ENCODE measurements at regions not wholly inside any gene's neighbourhood (a gene's known extent, or its start where the extent isn't known, plus 50 kb on each side); places are given as distances from the start of the nearest gene placed in this dataset.

DNA sequence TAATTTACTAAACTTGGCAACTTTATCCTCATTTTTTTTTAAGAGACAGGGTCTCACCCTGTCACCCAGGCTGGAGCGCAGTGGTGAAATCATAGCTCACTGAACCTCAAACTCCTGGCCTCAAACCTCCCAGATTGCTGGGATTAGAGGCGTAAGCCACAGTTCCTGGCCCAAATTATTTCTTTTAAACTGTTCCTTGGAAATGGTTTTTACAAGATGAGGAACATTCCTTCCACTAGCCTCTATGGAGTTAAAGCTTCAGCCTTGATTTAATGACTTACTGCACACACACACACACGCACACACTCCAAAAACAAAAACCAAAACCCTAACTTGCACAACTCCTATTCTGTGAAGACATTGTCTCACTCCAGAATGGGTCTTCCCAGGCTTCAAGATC, 77.2 kb upstream of the TARS1 start:
- Histone ChIP-seq H3K9ac (ENCODE audit: insufficient read depth in 1 of 2, low read depth in 2 of 2, low read length in 2 of 2) (no peak overlapping the region), H4K20me1 (replicated peaks; ENCODE audit: control insufficient read depth, insufficient read depth, low read length) (no peaks in the 10 kb centered on the region), H3K27ac (ENCODE audit: extremely low read depth, low read depth, low read length) (no peak overlapping the region), H3K4me3 (no peak overlapping the region), H3K4me2 (ENCODE audit: insufficient read depth, low read length) (no peak overlapping the region), H3K9me3 (replicated peaks; ENCODE audit: control insufficient read depth, insufficient read depth, low read depth, low read length) (no peaks in the 10 kb centered on the region), H3K27me3 (ENCODE audit: control insufficient read depth in 2 of 2, insufficient read depth in 2 of 2, low read length in 2 of 2) (no peaks in the 10 kb centered on the region), H3K79me2 (ENCODE audit: control insufficient read depth, insufficient read depth, low read length) (no peaks in the 10 kb centered on the region), H2AFZ (ENCODE audit: low read depth, low read length) (no peak overlapping the region), H3K36me3 (ENCODE audit: control insufficient read depth, insufficient read depth, low read length) (no peaks in the 10 kb centered on the region), H3K4me1 (replicated peaks in 1 of 2; ENCODE audit: control insufficient read depth in 2 of 2, insufficient read depth in 2 of 2, low read length in 2 of 2) (no peaks in the 10 kb centered on the region), H3K9me1 (ENCODE audit: control insufficient read depth, insufficient read depth, low read length) (no peaks in the 10 kb centered on the region)
- FAIRE-seq (no peak), ATAC-seq (no peak), DNase-seq (ENCODE audit: extremely low read depth in 1 of 4, low spot score in 3 of 4) (no peak)
- in situ Hi-C loops (cut with MboI), result no loop called here
- no TSS peak for BruUV-seq (replicated peaks)
- intact Hi-C loops (cut with micrococcal nuclease), result no loop called here
- no peak for TF ChIP-seq FOS (IDR thresholded peaks at IDR 0.05; ENCODE audit: extremely low read depth, insufficient read length)
- TF ChIP-seq, protein P1, sequence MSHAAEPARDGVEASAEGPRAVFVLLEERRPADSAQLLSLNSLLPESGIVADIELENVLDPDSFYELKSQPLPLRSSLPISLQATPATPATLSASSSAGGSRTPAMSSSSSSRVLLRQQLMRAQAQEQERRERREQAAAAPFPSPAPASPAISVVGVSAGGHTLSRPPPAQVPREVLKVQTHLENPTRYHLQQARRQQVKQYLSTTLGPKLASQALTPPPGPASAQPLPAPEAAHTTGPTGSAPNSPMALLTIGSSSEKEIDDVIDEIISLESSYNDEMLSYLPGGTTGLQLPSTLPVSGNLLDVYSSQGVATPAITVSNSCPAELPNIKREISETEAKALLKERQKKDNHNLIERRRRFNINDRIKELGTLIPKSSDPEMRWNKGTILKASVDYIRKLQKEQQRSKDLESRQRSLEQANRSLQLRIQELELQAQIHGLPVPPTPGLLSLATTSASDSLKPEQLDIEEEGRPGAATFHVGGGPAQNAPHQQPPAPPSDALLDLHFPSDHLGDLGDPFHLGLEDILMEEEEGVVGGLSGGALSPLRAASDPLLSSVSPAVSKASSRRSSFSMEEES (CRISPR knock-in tag; IDR thresholded peaks at IDR 0.05), result no peak
- 2% methylated on average over 3 of the region's 3 CpGs for WGBS (ENCODE audit: insufficient coverage, low coverage, missing lambda C conversion rate)
- ChIA-PET CTCF (ENCODE audit: low intra/inter-chr PET ratio) (no interaction called here), POLR2A (no interaction called here)

GRCh38 chr5:33364406-33364805, 76.4 kb upstream of the TARS1 start:
- CTCF ChIA-PET (ENCODE audit: low intra/inter-chr PET ratio), result no interaction called here
- DNase-seq (ENCODE audit: extremely low read depth in 1 of 4, low spot score in 3 of 4) (no peak), ATAC-seq (no peak), FAIRE-seq (no peak)
- 0% methylated on average over 2 of the region's 2 CpGs for WGBS (ENCODE audit: insufficient coverage, low coverage, missing lambda C conversion rate)
- no TSS peak for BruUV-seq (replicated peaks)
- H3K4me2 ChIP-seq (ENCODE audit: insufficient read depth, low read length), result no peak overlapping the region
- no peak for TF ChIP-seq FOS (IDR thresholded peaks at IDR 0.05; ENCODE audit: extremely low read depth, insufficient read length)
- no peak for TF ChIP-seq TAL1 (IDR thresholded peaks at IDR 0.05)
- TF ChIP-seq MYNN (IDR thresholded peaks at IDR 0.05), result no peak
- TF ChIP-seq MYNN (CRISPR knock-in tag; IDR thresholded peaks at IDR 0.05), result no peak
- TF ChIP-seq MCM7 (IDR thresholded peaks at IDR 0.05), result no peak
- TF ChIP-seq ZBTB5 (IDR thresholded peaks at IDR 0.05), result no peak
- TF ChIP-seq, protein P2, sequence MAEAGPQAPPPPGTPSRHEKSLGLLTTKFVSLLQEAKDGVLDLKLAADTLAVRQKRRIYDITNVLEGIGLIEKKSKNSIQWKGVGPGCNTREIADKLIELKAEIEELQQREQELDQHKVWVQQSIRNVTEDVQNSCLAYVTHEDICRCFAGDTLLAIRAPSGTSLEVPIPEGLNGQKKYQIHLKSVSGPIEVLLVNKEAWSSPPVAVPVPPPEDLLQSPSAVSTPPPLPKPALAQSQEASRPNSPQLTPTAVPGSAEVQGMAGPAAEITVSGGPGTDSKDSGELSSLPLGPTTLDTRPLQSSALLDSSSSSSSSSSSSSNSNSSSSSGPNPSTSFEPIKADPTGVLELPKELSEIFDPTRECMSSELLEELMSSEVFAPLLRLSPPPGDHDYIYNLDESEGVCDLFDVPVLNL (CRISPR knock-in tag; IDR thresholded peaks at IDR 0.05; ENCODE audit: low read depth), result no peak
- in situ Hi-C loops (cut with MboI) (no loop called here), intact Hi-C loops (cut with micrococcal nuclease) (no loop called here)
- no peak overlapping the region for H3K9ac ChIP-seq (ENCODE audit: insufficient read depth in 1 of 2, low read depth in 2 of 2, low read length in 2 of 2)
- no peaks in the 10 kb centered on the region for H3K36me3 ChIP-seq (ENCODE audit: control insufficient read depth, insufficient read depth, low read length)
- H3K9me3 ChIP-seq (replicated peaks; ENCODE audit: control insufficient read depth, insufficient read depth, low read depth, low read length), result no peaks in the 10 kb centered on the region
- no peaks in the 10 kb centered on the region for H3K79me2 ChIP-seq (ENCODE audit: control insufficient read depth, insufficient read depth, low read length)
- H3K4me1 ChIP-seq (replicated peaks in 1 of 2; ENCODE audit: control insufficient read depth in 2 of 2, insufficient read depth in 2 of 2, low read length in 2 of 2), result no peaks in the 10 kb centered on the region
- no peaks in the 10 kb centered on the region for H3K27me3 ChIP-seq (ENCODE audit: control insufficient read depth in 2 of 2, insufficient read depth in 2 of 2, low read length in 2 of 2)
- no peaks in the 10 kb centered on the region for H4K20me1 ChIP-seq (replicated peaks; ENCODE audit: control insufficient read depth, insufficient read depth, low read length)
- no peak overlapping the region for H2AFZ ChIP-seq (ENCODE audit: low read depth, low read length)
- no peaks in the 10 kb centered on the region for H3K9me1 ChIP-seq (ENCODE audit: control insufficient read depth, insufficient read depth, low read length)
- no peak overlapping the region for H3K4me3 ChIP-seq
- H3K27ac ChIP-seq (ENCODE audit: extremely low read depth, low read depth, low read length), result no peak overlapping the region
- POLR2A ChIA-PET, result no interaction called here
